Eye (tissue), 1 donor: ENCODE measurements at regions not wholly inside any gene's neighbourhood (a gene's known extent, or its start where the extent isn't known, plus 50 kb on each side); places are given as distances from the start of the nearest gene placed in this dataset.
"Not testable (repeated sequence)": the region's sequence is repeated elsewhere in the genome, so short reads cannot be mapped to it uniquely, and the experiment has no call there.

ENCODE experiments used
- DNase-seq: peaks from one replicate; pipeline ENCODE4 v3.0.0-alpha.2; 2015

DNA sequence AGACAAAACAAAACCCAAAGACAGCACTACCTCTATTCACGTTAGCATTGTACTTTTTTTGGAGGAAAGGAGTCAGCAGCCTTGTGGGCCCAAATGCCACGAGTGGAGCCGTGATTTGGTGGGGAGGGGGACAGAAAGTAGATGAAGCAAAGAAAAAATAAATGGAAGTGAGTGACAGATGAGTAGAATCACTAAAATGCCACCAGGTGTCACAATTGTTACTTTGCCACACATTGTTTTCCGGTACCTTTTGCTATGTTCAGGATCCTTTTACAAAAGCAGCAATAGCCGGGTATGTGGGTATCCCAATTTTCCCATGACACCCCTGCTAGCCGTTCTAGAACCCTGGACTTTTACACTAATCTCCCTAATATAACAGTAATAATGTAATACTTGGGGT lies 85.0 kb upstream of the AK4 start:
- DNase-seq = no peak

- no peak for DNase-seq
These were observed 83.0 kb upstream of the AK4 start for GRCh38 chr1:65064981-65065380.

- peak; percentile 30 for DNase-seq
These were observed 82.2 kb upstream of the AK4 start for GRCh38 chr1:65065524-65066418.

GRCh38 chr1:65066419-65066765 lies 81.6 kb upstream of the AK4 start:
- peak; percentile 89 for DNase-seq

- no peak for DNase-seq
These were observed 81.1 kb upstream of the AK4 start for GRCh38 chr1:65066766-65067490.

DNA sequence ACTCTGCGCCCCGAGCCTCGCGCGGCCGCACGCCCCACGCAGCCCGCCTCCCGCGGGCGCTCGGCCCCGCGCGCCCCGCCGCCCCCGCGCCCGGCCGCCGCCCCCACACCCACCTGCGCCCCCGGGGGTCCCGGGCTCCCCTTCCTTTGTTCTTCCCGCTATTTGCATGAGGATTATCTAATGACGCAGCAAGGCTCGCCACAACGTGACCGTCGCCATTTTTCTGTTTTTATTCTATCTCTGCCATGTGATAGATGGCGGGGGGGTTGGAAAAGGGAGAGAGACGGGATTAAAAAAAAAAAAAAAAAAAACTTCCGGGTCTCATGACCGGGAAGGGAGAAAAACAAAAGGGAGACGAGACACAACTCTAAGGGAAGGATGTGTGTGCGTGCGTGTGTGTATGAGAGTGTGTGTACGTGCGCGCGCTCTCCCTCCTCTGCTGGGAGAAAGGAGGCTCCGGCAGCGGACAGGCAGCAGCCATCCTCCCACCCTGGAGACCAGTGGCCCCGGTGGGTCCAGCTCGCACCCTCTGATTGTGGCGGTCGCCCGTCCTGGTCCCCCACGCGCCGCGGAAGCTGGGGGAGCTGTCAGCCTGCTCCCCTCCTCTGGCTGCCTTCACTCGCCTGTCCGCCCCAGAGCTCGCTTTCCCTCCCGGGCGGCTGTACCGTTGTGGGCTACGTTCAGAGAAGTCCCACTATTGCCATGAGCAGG lies 80.4 kb upstream of the AK4 start:
- peak; percentile 95 for DNase-seq

DNA sequence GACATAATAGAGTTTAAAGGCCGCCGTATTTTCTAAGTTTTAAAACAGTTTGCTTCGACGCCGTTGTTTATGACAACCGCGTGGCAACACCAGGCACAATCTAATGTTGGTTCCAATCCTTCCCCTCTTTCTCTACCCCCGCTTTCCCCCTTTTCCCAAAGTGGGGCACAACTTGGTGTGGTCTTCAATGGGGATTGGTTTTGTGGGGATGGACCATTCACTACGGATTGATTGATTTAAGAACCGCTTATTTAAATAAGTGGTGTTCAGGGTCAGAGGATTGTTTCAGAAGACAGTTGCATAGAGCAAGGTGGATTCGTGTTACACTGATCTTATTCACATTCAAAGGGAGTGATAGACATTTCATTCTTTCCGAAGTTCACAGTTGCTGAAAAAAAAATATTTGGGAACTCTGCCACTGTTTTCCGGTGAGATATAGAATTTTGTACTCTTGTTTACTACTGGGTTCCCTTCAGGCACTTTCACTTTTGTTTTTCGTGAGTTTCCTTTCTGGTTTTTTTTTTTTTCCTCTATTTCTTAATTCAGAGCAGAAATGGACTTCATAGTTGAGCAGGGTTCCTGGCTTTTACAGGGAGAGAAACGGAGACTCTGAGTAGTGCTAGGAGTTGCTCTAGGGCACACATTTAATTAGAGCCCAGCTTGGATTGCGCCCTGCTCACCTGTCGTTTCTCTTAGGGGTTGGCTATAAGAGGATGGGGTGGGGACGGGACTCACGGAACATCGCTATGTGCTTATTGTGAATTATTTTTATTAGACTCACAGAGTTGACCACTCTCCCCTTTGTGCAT lies 79.6 kb upstream of the AK4 start:
- DNase-seq = no peak

DNA sequence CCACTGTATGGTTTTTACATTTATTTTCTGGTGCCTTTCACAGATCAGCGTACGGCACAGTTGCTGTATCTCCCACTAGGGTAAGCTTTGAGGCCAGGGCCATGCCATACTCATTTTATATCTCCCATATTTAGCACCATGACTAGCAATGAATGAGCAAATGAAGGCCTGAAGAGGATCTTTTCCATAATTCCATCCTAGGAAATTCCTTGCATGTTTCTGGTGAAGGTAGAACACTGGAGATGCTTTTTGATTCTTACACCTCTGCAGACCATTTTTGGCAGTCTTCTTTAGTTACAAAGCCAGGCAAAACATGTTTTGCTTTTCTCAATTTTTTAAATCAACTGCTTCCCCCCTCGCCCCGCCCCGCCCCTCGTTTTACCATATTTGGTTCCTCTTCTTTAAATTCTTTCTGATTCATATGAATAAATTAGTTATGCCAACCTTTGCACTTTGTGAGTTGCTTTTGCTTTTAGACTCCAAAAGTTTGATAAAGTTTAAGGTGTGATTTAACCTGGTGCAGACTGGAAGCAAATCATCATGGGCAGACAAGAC lies 78.9 kb upstream of the AK4 start:
- no peak for DNase-seq

DNA sequence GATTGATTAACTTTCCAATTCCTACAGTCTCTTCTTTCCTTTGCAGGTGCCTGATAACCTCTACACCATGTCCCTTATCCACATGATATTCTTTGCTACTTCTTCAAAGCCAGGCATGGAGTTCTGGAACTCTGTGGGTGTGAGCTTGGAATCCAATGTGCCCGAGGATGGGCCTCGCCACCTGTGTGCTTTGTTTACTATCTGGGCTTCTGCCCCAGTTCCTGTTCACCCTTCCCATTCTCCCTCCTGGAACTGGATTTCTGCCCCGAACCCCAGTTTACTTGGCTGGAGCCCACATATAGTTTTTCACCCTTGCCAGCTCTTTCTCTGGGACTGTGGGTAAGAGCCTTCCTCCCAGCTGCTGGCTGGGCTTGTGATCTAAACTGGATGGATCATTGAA lies 75.2 kb upstream of the AK4 start:
- DNase-seq = no peak

GRCh38 chr1:65075123-65075976 lies 72.7 kb upstream of the AK4 start:
- DNase-seq = peak; percentile 69

DNA sequence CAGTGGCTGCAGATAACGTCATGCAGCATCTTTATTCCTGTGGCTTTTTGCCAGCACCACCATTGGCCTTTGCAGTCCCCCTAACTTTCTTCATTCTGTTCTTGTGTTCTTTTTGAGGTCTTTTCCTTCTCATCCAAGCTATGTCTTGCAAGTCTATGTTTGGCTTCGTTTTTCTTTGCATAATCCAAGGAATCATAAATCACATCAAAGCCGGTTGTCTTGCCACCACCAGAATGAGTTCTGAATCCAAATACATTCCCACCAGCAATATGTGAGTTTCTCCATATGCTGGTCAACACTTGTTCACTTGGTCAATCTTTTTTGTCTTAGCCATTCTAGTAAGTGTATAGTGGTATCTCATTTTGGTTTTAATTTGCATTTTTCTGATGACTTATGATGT lies 70.6 kb upstream of the AK4 start:
- no peak for DNase-seq

- no peak for DNase-seq
These were observed 68.1 kb upstream of the AK4 start for GRCh38 chr1:65079941-65080340.

DNA sequence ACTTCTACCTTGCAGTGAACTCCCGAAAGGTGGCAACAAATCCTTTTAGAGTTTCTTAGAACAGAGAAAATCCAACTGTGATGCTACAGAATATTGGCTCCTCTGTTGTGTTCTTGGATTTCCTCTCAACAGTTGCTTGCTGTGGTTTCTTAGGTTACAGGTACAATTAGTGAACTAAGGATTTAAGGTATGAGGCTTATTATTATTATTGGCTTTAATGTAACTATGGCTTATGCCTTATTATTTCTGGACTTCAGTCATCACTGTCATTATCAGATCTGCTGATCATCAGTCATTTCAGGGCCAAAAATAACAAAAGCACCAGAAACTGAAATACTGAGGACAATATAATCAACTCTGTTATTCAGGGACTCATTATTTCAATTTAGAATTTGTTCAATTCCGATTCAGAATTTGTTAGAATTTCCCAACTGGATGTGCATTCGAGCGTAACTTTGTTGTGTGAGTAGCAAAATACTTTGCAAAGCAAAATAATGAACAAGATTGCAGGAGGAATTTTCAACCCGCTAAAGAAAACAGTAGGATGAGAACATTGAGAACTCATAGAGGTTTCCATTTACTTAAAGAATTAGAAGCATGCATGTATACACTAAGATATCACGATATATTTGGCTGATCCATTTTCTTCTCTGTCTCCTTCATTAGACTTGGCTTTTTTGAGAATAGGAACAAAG lies 65.5 kb upstream of the AK4 start:
- no peak for DNase-seq

- no peak for DNase-seq
These were observed 64.6 kb upstream of the AK4 start for GRCh38 chr1:65083263-65083896.

GRCh38 chr1:65084066-65084465 lies 63.9 kb upstream of the AK4 start:
- no peak for DNase-seq

DNA sequence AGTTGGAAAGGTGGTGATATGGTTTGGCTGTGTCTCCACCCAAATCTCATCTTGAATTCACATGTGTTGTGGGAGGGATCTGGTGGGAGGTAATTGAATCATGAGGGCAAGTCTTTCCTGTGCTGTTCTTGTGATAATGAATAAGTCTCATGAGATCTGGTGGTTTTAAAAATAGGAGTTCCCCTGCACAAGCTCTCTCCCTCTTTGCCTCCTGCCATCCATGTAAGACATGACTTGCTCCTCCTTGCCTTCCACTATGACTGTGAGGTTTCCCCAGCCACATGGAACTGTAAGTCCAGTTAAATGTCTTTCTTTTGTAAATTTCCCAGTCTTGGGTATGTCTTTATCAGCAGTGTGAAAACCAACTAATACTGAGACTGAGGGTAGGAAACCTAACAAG lies 60.5 kb upstream of the AK4 start:
- not testable (repeated sequence) for DNase-seq

DNA sequence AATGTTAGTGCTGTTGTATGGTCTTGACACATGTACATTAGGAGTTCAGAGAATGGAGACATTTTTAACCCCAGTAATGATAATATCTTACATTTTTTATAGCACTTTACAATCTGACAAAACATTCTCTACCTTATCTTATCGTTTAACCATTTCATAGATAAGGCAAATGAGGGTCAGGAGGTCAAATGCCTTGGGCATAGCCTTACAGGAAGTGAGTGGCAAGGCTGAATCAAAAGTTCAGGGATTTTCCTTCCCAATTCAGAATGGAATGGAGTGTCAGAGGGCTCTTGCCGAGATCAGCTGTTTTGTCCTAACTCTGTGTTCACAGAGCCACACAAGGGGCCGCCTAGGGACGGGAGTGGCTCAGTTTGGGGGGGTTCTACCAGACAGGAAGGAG lies 57.6 kb upstream of the AK4 start:
- DNase-seq = no peak

DNA sequence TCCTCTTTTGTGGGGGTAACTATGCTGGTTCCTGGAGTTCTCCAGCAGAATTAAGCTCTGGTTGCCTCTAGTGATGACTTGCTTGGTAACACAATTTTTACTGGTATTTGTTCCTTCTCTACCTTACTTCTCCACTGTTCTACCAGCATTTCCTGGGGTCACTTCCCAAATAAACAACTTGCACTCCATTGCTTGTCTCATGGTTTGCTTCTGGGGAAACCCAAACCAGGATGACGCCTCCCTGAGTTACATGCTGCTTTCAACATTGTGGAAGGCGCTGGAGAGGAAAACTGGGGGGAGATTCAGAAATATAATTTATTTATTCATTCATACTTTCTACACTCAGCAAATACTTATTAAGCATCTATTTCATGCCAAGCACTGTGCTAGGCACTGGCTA lies 55.3 kb upstream of the AK4 start:
- no peak for DNase-seq

DNA sequence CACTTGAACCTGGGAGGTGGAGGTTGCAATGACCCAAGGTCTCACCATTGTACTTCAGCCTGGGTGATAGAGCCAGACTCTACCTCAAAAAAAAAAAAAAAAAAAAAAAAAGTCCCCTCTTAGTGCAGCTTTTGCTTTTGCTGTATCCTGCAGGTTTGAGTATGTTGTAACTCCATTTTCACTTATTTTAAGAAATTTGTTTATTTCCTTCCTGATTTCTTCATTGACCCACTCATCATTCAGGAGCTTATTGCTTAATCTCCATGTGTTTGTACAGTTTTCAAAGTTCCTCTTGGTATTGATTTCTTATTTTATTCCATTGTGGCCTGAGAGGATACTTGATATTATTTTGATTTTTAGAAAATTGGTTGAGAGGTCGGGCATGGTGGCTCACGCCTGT lies 50.9 kb upstream of the AK4 start:
- DNase-seq = no peak
